HG03457 (cell line): ENCODE measurements at regions not wholly inside any gene's neighbourhood (a gene's known extent, or its start where the extent isn't known, plus 50 kb on each side); places are given as distances from the start of the nearest gene placed in this dataset.
A peak's percentile ranks its signal among the peaks of the same experiment; 100 is the strongest.
"Not testable (repeated sequence)": the region's sequence is repeated elsewhere in the genome, so short reads cannot be mapped to it uniquely, and the experiment has no call there.

ENCODE experiments used
- ATAC-seq: cut with Tn5 transposase; IDR thresholded peaks from one replicate; pipeline ENCODE4 v1.9.1; 2021; ENCODE audit warnings: moderate number of reproducible peaks; ENCODE audit not compliant: unreplicated experiment

GRCh38 chr12:27133022-27133590, 50.7 kb upstream of the C12orf71 start:
- no peak for ATAC-seq

- no peak for ATAC-seq
Measured at GRCh38 chr12:27140478-27140969, 58.1 kb upstream of the C12orf71 start.

GRCh38 chr12:27142101-27142721, 59.8 kb upstream of the C12orf71 start:
- ATAC-seq: no peak

- ATAC-seq: no peak
Measured at GRCh38 chr12:27143256-27144069, 61.1 kb upstream of the C12orf71 start.

GRCh38 chr12:27145725-27146124, 63.3 kb upstream of the C12orf71 start:
- peak; percentile 72 for ATAC-seq

- no peak for ATAC-seq
Measured at GRCh38 chr12:27148373-27148772, 66.0 kb upstream of the C12orf71 start.

GRCh38 chr12:27148791-27149190, 66.4 kb upstream of the C12orf71 start:
- no peak for ATAC-seq

GRCh38 chr12:27151479-27151878, 69.1 kb upstream of the C12orf71 start:
- no peak for ATAC-seq

- ATAC-seq: no peak
Measured at GRCh38 chr12:27158297-27158696, 75.9 kb upstream of the C12orf71 start.

- no peak for ATAC-seq
Measured at GRCh38 chr12:27161458-27162228, 79.3 kb upstream of the C12orf71 start.

GRCh38 chr12:27162229-27162537, 79.8 kb upstream of the C12orf71 start:
- ATAC-seq: no peak

- ATAC-seq: no peak
Measured at GRCh38 chr12:27163048-27163715, 80.8 kb upstream of the C12orf71 start.

- no peak for ATAC-seq
Measured at GRCh38 chr12:27163894-27164293, 80.2 kb upstream of the STK38L start.

- no peak for ATAC-seq
Measured at GRCh38 chr12:27164330-27165040, 79.6 kb upstream of the STK38L start.

GRCh38 chr12:27165958-27166357, 78.1 kb upstream of the STK38L start:
- ATAC-seq: not testable (repeated sequence)

- not testable (repeated sequence) for ATAC-seq
Measured at GRCh38 chr12:27171494-27171893, 72.6 kb upstream of the STK38L start.

GRCh38 chr12:27176765-27177164, 67.3 kb upstream of the STK38L start:
- ATAC-seq: no peak

- no peak for ATAC-seq
Measured at GRCh38 chr12:27177706-27178105, 66.4 kb upstream of the STK38L start.

GRCh38 chr12:27178255-27178654, 65.8 kb upstream of the STK38L start:
- no peak for ATAC-seq

GRCh38 chr12:27178723-27179399, 65.2 kb upstream of the STK38L start:
- no peak for ATAC-seq
